CD8-positive, alpha-beta memory T cell (primary cell): ENCODE measurements at regions not wholly inside any gene's neighbourhood (a gene's known extent, or its start where the extent isn't known, plus 50 kb on each side); places are given as distances from the start of the nearest gene placed in this dataset.

Experiments
- CTCF ChIA-PET: fragments of 350-600 bp; sonication (Branson Sonifier 250); formaldehyde crosslinking; loops from one replicate; lab custom pipeline; 2021; ENCODE audit warnings: antibody characterized with exemption; lab: Charles Lee
- POLR2A ChIA-PET: fragments of 350-600 bp; sonication (Branson Sonifier 250); formaldehyde crosslinking; loops from one replicate; lab custom pipeline; 2021; ENCODE audit warnings: antibody characterized with exemption; lab: Charles Lee
- DNase-seq, 5 donors: peaks; one replicate each; pipeline versions ENCODE4 v3.0.0 to v3.0.0-alpha.2; 2020 to 2022; ENCODE audit warnings: mixed read lengths in 1 of 5
- H3K27ac ChIP-seq: one replicate; pipeline ENCODE4 v1.7.0; 2013; ENCODE audit warnings: low read depth, mild to moderate bottlenecking, low read length, moderate library complexity
- H3K27me3 ChIP-seq: 2 replicates; pipeline ENCODE4 v1.7.0; 2013; ENCODE audit warnings: low read length, mild to moderate bottlenecking; ENCODE audit not compliant: insufficient read depth, poor library complexity, severe bottlenecking
- H3K36me3 ChIP-seq: 2 replicates; pipeline ENCODE4 v1.7.0; 2013; ENCODE audit warnings: mild to moderate bottlenecking, low read length, moderate library complexity; ENCODE audit not compliant: insufficient read depth
- H3K4me1 ChIP-seq: 2 replicates; pipeline ENCODE4 v1.7.0; 2013; ENCODE audit warnings: mild to moderate bottlenecking, low read length, moderate library complexity; ENCODE audit not compliant: insufficient read depth
- H3K4me3 ChIP-seq: 2 replicates; pipeline ENCODE4 v1.7.0; 2013; ENCODE audit warnings: mild to moderate bottlenecking, low read length
- H3K9me3 ChIP-seq: 2 replicates; pipeline ENCODE4 v1.7.0; 2013; ENCODE audit warnings: mild to moderate bottlenecking, low read length
- H3K27ac Mint-ChIP-seq, 8 donors: one replicate each; pipeline ENCODE4 v1.8.0; 2020 to 2021; ENCODE audit warnings: mixed read lengths in 8 of 8, mild to moderate bottlenecking in 6 of 8, inconsistent platforms in 3 of 8, moderate library complexity in 3 of 8
- H3K27me3 Mint-ChIP-seq, 2 donors: one replicate each; pipeline ENCODE4 v1.8.0; 2020 to 2021; ENCODE audit warnings: mixed read lengths in 2 of 2, mild to moderate bottlenecking in 1 of 2, moderate library complexity in 1 of 2
- H3K36me3 Mint-ChIP-seq, 3 donors: one replicate each; pipeline ENCODE4 v1.8.0; 2020 to 2021; ENCODE audit warnings: mixed read lengths in 3 of 3, inconsistent platforms in 1 of 3, mild to moderate bottlenecking in 1 of 3
- H3K4me1 Mint-ChIP-seq, 3 donors: one replicate each; pipeline ENCODE4 v1.8.0; 2020 to 2021; ENCODE audit warnings: mixed read lengths in 3 of 3, inconsistent platforms in 1 of 3, mild to moderate bottlenecking in 1 of 3
- H3K4me3 Mint-ChIP-seq, 7 donors: one replicate each; pipeline ENCODE4 v1.8.0; 2020 to 2021; ENCODE audit warnings: mixed read lengths in 7 of 7, mild to moderate bottlenecking in 6 of 7, moderate library complexity in 4 of 7, inconsistent platforms in 2 of 7
- H3K9me3 Mint-ChIP-seq, 5 donors: one replicate each; pipeline ENCODE4 v1.8.0; 2020 to 2022; ENCODE audit warnings: mixed read lengths in 5 of 5, mild to moderate bottlenecking in 3 of 5, moderate library complexity in 2 of 5, inconsistent platforms in 1 of 5

DNA sequence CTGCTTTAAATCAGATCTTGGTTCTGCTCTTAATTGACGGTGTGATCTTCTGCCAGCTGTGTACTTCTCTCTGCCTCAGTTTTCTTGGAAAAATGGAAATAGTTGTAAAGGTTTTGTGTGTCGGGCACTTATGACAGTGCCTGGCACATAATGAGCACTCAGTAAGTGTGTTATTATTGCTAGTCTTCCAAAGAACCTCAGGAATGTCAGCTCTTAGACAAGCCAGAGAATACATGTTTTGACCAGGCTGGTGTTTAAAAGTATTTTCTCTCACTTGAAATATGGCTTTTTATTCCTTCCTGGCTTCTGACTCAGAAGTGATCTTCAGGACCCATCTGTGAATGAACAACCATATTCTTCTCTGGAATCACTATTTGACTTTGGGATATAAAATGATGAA is 304.1 kb downstream of the SNAPC1 start:
- no peak for DNase-seq
- no peak overlapping the region for H3K4me3 Mint-ChIP-seq
- Histone ChIP-seq H3K36me3 (no peaks in the 10 kb centered on the region), H3K27ac (no peak overlapping the region), H3K27me3 (no peaks in the 10 kb centered on the region), H3K4me1 (no peaks in the 10 kb centered on the region), H3K9me3 (no peaks in the 10 kb centered on the region), H3K4me3 (no peak overlapping the region)
- CTCF ChIA-PET: no interaction called here
- H3K27ac Mint-ChIP-seq: no peak overlapping the region
- H3K4me1 Mint-ChIP-seq: no peaks in the 10 kb centered on the region
- POLR2A ChIA-PET: no interaction called here
- H3K9me3 Mint-ChIP-seq: peaks cover 0 to 2% (median 0%) of the 10 kb centered on the region in 5 donors
- H3K27me3 Mint-ChIP-seq: peaks cover 5 to 11% of the 10 kb centered on the region in 2 donors
- H3K36me3 Mint-ChIP-seq: no peaks in the 10 kb centered on the region

DNA sequence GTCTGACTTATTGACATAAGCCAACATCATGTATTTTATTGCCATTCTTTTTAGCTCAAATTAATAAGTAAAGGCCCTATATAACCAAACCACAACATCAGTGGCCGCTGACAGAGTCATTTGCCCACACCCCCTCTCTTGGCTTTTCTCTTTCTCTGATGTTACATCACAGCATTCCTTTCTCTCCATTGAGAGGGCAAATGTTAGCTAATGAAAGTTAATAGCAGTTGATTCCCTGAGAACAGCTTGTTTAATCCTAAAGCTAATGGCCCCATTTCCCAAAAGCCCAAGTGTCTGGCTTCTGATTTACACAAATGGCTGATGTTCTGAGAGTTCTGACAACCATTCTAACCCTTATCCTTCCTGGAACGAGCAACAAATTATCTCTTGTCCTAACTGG is 308.8 kb downstream of the SNAPC1 start:
- ChIA-PET POLR2A (no interaction called here), CTCF (no interaction called here)

DNA sequence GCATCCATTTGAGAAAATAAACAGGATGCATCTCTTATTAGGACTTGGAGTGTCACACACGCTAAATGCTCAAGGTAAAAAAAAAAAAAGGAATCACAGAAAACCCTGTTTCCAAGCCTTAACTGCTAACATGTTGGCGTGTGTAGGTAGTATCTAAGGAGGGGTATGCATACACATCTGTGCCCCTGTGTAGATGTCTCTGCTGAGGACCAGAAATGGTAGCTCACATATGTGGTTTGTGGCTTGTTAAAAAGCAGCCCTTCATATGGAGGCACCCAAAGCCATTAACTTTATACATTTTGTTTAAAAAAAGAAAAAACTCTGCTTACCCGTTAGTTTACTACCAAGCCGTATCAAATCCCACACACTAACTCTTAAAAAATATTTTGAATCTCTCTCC is 314.1 kb downstream of the SNAPC1 start:
- no peaks in the 10 kb centered on the region for H3K36me3 ChIP-seq
- ChIA-PET CTCF (interaction anchor here (1.6 kb wide), 1 partner anchor 17 kb away, joined by 3 read pairs; no protein-coding TSS in a partner anchor), POLR2A (no interaction called here)
- H3K27me3 ChIP-seq: no peaks in the 10 kb centered on the region
- DNase-seq: no peak
- no peak overlapping the region for H3K4me3 ChIP-seq
- Mint-ChIP-seq H3K27me3 (peaks cover 0 to 4% of the 10 kb centered on the region in 2 donors), H3K27ac (peak overlapping the region in 1 of 8 donors; percentile 39), H3K36me3 (no peaks in the 10 kb centered on the region), H3K4me1 (peaks cover 26 to 34% (median 29%) of the 10 kb centered on the region in 3 donors), H3K4me3 (peak overlapping the region in 1 of 7 donors; percentile 16), H3K9me3 (no peaks in the 10 kb centered on the region)
- no peaks in the 10 kb centered on the region for H3K9me3 ChIP-seq
- peaks cover 22% of the 10 kb centered on the region for H3K4me1 ChIP-seq
- no peak overlapping the region for H3K27ac ChIP-seq

More for the DNA sequence above, 308.8 kb downstream of the SNAPC1 start:
- H3K9me3 ChIP-seq: no peaks in the 10 kb centered on the region
- DNase-seq: no peak
- no peaks in the 10 kb centered on the region for H3K27me3 ChIP-seq
- no peak overlapping the region for H3K4me3 ChIP-seq
- H3K4me1 ChIP-seq: no peaks in the 10 kb centered on the region
- Mint-ChIP-seq H3K9me3 (no peaks in the 10 kb centered on the region), H3K27ac (no peak overlapping the region), H3K27me3 (peaks cover 0 to 4% of the 10 kb centered on the region in 2 donors), H3K4me1 (peaks cover 0 to 2% (median 2%) of the 10 kb centered on the region in 3 donors), H3K36me3 (no peaks in the 10 kb centered on the region), H3K4me3 (no peak overlapping the region)
- H3K27ac ChIP-seq: no peak overlapping the region
- H3K36me3 ChIP-seq: no peaks in the 10 kb centered on the region

DNA sequence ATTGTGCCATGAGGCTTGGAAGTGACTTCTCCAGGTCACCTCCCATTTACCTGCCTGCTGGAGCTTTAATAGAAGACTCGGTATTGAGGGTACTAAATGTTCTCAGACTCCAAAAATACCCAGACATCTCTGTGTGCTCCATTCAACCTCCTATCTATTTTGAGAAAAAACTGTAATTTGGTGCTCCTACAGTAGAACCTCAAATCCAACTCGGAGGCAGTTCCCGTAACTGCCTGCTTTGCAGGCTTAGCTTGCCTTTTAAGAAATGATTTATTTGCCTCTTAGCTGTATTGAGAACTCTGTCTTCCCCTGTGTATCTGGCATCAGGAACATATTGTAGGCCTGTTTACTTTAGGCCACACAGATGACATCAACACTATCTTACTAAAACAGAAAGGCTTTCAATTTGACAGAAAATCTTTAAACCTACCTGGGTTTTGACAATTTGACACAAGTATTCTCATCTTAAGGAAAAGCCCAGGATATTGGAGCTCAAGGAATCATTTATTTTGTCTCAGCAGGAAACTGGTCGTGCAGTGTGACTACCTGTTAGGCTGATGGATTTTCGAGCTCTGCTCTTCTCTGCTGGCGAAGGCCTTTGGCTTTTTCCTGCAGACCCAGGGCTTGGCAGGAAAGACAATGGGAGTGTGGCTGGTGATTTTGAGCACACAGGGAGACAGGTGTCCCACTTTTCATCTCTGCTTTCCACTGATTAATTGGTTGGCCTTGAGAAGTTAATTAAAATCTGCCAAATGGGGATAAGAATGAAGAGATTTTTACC is 314.8 kb downstream of the SNAPC1 start:
- no peaks in the 10 kb centered on the region for H3K27me3 ChIP-seq
- no peak for DNase-seq
- H3K4me1 ChIP-seq: peaks cover 22% of the 10 kb centered on the region
- Mint-ChIP-seq H3K4me1 (peaks cover 29 to 36% (median 30%) of the 10 kb centered on the region in 3 donors), H3K36me3 (no peaks in the 10 kb centered on the region), H3K4me3 (peak overlapping the region in 6 of 7 donors; percentile 21 to 52 (median 41)), H3K9me3 (no peaks in the 10 kb centered on the region), H3K27ac (peak overlapping the region in 5 of 8 donors; percentile 39 to 77 (median 60)), H3K27me3 (peaks cover 0 to 4% of the 10 kb centered on the region in 2 donors)
- H3K9me3 ChIP-seq: no peaks in the 10 kb centered on the region
- no peak overlapping the region for H3K27ac ChIP-seq
- ChIA-PET POLR2A (no interaction called here), CTCF (interaction anchor here (1.6 kb wide), 1 partner anchor 17 kb away, joined by 3 read pairs; no protein-coding TSS in a partner anchor)
- no peaks in the 10 kb centered on the region for H3K36me3 ChIP-seq
- H3K4me3 ChIP-seq: no peak overlapping the region

DNA sequence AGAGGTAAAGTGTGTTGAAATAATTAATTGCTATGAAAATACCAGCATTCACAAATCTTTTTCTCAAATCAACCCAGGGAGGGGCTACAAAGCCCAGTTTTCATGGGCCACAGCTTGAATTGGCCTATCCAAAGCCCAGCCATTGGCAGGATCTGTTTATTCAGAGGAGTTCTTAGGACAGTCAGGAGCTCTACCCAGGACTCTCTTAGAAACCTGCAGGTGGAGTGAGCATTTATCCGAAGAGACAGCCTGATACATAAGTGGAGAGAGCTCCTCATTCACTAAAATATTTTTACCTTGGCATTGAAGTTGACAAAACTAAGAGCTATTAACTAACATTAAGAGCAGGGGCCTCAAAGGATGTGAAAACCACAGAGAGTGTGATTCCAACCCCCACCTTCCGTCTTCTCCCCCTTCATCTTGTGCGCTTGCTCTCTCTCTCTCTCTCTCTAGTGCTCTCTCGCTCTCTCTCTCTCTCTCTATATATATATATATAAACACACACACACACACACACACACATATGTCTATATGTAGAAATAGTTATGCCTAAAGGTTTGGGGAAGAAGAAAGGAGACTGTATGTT is 315.5 kb downstream of the SNAPC1 start:
- ChIA-PET CTCF (interaction anchor here (1.6 kb wide), 1 partner anchor 16 kb away, joined by 3 read pairs; no protein-coding TSS in a partner anchor), POLR2A (no interaction called here)
- H3K9me3 Mint-ChIP-seq: no peaks in the 10 kb centered on the region
- H3K4me1 ChIP-seq: peaks cover 22% of the 10 kb centered on the region
- peak overlapping the region in 7 of 8 donors; percentile 4 to 77 (median 55) for H3K27ac Mint-ChIP-seq
- H3K4me1 Mint-ChIP-seq: peaks cover 29 to 36% (median 30%) of the 10 kb centered on the region in 3 donors
- H3K36me3 ChIP-seq: no peaks in the 10 kb centered on the region
- peaks cover 0 to 4% of the 10 kb centered on the region in 2 donors for H3K27me3 Mint-ChIP-seq
- no peaks in the 10 kb centered on the region for H3K9me3 ChIP-seq
- no peaks in the 10 kb centered on the region for H3K27me3 ChIP-seq
- no peaks in the 10 kb centered on the region for H3K36me3 Mint-ChIP-seq
- H3K4me3 ChIP-seq: peak overlapping the region; percentile 14
- DNase-seq: peak in 3 of 5 donors; percentile 3 to 48 (median 38)
- no peak overlapping the region for H3K27ac ChIP-seq
- H3K4me3 Mint-ChIP-seq: peak overlapping the region in 6 of 7 donors; percentile 21 to 74 (median 44)

DNA sequence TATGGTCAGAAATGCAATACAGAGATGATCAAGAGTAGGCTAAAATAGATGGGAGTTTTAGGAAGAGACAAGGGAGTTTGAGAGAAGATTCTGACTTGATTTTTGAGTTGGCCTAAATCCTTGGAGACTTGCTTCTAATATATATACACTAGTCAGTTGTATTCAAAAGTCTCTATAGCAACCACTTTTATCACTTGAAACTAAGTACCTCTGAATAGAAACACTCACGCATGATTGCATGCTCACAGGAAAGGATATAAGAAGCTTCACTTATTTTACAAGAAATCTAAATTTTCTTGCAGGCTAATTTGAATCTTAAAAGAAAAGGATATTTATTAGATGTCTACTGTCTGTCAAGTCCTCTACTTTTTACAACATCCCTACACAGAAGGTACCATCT is 316.8 kb downstream of the SNAPC1 start:
- H3K4me3 Mint-ChIP-seq: no peak overlapping the region
- H3K9me3 Mint-ChIP-seq: no peaks in the 10 kb centered on the region
- H3K4me1 Mint-ChIP-seq: peaks cover 29 to 36% (median 30%) of the 10 kb centered on the region in 3 donors
- no peak overlapping the region for H3K27ac ChIP-seq
- POLR2A ChIA-PET: no interaction called here
- no peaks in the 10 kb centered on the region for H3K27me3 ChIP-seq
- CTCF ChIA-PET: interaction anchor here (0.9 kb wide), 1 partner anchor 241 kb away, joined by 3 read pairs; no protein-coding TSS in a partner anchor
- no peak for DNase-seq
- peaks cover under 1 to 4% of the 10 kb centered on the region in 2 donors for H3K27me3 Mint-ChIP-seq
- H3K36me3 ChIP-seq: no peaks in the 10 kb centered on the region
- no peak overlapping the region for H3K27ac Mint-ChIP-seq
- H3K4me1 ChIP-seq: peaks cover 22% of the 10 kb centered on the region
- no peaks in the 10 kb centered on the region for H3K36me3 Mint-ChIP-seq
- no peak overlapping the region for H3K4me3 ChIP-seq
- H3K9me3 ChIP-seq: no peaks in the 10 kb centered on the region

DNA sequence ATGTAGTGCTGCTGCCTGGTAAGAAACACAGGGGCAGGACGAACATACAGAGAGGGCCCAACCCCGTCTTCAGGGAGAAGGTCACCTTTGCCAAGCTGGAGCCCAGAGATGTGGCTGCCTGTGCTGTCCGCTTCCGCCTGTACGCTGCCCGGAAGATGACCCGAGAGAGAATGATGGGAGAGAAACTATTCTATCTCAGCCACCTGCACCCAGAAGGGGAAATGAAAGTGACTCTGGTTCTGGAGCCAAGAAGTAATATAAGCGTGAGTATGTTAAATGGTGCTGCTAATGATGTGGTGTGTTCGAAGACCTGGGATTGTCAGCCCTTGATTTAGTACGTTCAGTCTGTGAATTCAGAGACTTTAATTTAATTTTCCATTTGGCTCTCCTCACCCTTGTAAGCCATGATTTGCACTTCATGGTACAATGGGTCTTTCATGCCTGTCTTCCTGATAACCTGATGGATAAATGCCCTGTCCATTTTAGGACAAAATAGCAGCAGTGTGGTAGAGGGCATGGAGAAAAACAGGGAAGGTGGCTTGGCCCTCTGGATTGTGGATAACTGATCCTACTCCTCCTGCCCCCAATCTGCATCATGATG is 318.9 kb downstream of the SNAPC1 start:
- ChIA-PET POLR2A (no interaction called here), CTCF (no interaction called here)
- Histone ChIP-seq H3K4me3 (no peak overlapping the region), H3K9me3 (no peaks in the 10 kb centered on the region), H3K27me3 (no peaks in the 10 kb centered on the region), H3K27ac (no peak overlapping the region), H3K36me3 (no peaks in the 10 kb centered on the region), H3K4me1 (peaks cover 22% of the 10 kb centered on the region)
- H3K4me3 Mint-ChIP-seq: no peak overlapping the region
- no peak for DNase-seq
- peaks cover 0 to 1% (median 0%) of the 10 kb centered on the region in 3 donors for H3K36me3 Mint-ChIP-seq
- H3K4me1 Mint-ChIP-seq: peaks cover 27 to 34% (median 30%) of the 10 kb centered on the region in 3 donors
- peaks cover 0 to 8% (median 3%) of the 10 kb centered on the region in 5 donors for H3K9me3 Mint-ChIP-seq
- H3K27me3 Mint-ChIP-seq: peaks cover 1 to 8% of the 10 kb centered on the region in 2 donors
- H3K27ac Mint-ChIP-seq: no peak overlapping the region
